ENCODE measurements at regions not wholly inside any gene's neighbourhood (a gene's known extent, or its start where the extent isn't known, plus 50 kb on each side); places are given as distances from the start of the nearest gene placed in this dataset.

GRCh38 chr2:129006901-129007300, 688.2 kb upstream of the HS6ST1 start:
- TF ChIP-seq CTCF (IDR thresholded peaks at IDR 0.05; ENCODE audit: low read depth, low read length) = no peak
- no peaks in the 10 kb centered on the region for H3K4me1 ChIP-seq

GRCh38 chr2:129008055-129008880, 689.6 kb upstream of the HS6ST1 start:
- no peak for TF ChIP-seq CTCF (IDR thresholded peaks at IDR 0.05; ENCODE audit: low read depth, low read length)
- no peaks in the 10 kb centered on the region for H3K27me3 ChIP-seq

More at GRCh38 chr2:129006901-129007300, 688.2 kb upstream of the HS6ST1 start:
- DNase-seq = no peak
- Histone ChIP-seq H3K27me3 (no peaks in the 10 kb centered on the region), H3K9me3 (no peaks in the 10 kb centered on the region), H3K4me3 (ENCODE audit: low read depth, low read length) (no peak overlapping the region), H3K36me3 (no peaks in the 10 kb centered on the region)

GRCh38 chr2:129008881-129009554, 690.4 kb upstream of the HS6ST1 start:
- Histone ChIP-seq H3K27me3 (no peaks in the 10 kb centered on the region), H3K36me3 (no peaks in the 10 kb centered on the region), H3K4me1 (no peaks in the 10 kb centered on the region), H3K9me3 (no peaks in the 10 kb centered on the region), H3K4me3 (ENCODE audit: low read depth, low read length) (no peak overlapping the region)
- TF ChIP-seq CTCF (IDR thresholded peaks at IDR 0.05; ENCODE audit: low read depth, low read length) = no peak
- DNase-seq = no peak

More at GRCh38 chr2:129008055-129008880, 689.6 kb upstream of the HS6ST1 start:
- Histone ChIP-seq H3K9me3 (no peaks in the 10 kb centered on the region), H3K4me3 (ENCODE audit: low read depth, low read length) (no peak overlapping the region), H3K4me1 (no peaks in the 10 kb centered on the region), H3K36me3 (no peaks in the 10 kb centered on the region)
- no peak for DNase-seq

GRCh38 chr2:129009555-129010146, 691.0 kb upstream of the HS6ST1 start:
- DNase-seq = no peak
- H3K36me3 ChIP-seq = no peaks in the 10 kb centered on the region
- H3K9me3 ChIP-seq = no peaks in the 10 kb centered on the region
- no peaks in the 10 kb centered on the region for H3K27me3 ChIP-seq
- no peaks in the 10 kb centered on the region for H3K4me1 ChIP-seq
- no peak overlapping the region for H3K4me3 ChIP-seq (ENCODE audit: low read depth, low read length)
- no peak for TF ChIP-seq CTCF (IDR thresholded peaks at IDR 0.05; ENCODE audit: low read depth, low read length)

GRCh38 chr2:129010262-129010661, 691.6 kb upstream of the HS6ST1 start:
- no peak for DNase-seq
- Histone ChIP-seq H3K27me3 (no peaks in the 10 kb centered on the region), H3K4me1 (no peaks in the 10 kb centered on the region), H3K9me3 (no peaks in the 10 kb centered on the region), H3K36me3 (no peaks in the 10 kb centered on the region), H3K4me3 (ENCODE audit: low read depth, low read length) (no peak overlapping the region)
- TF ChIP-seq CTCF (IDR thresholded peaks at IDR 0.05; ENCODE audit: low read depth, low read length) = no peak
